Prostate gland (tissue), 2 donors: ENCODE measurements at regions not wholly inside any gene's neighbourhood (a gene's known extent, or its start where the extent isn't known, plus 50 kb on each side); places are given as distances from the start of the nearest gene placed in this dataset.

Source experiments
- CTCF ChIP-seq, 4 experiments: fragments of 200-600 bp in 2 of 4; fragments of 450-650 bp in 2 of 4; sonication (generic) in 2 of 4; IDR thresholded peaks; 1 replicate in 3 of 4; 2 replicates in 1 of 4; pipeline ENCODE4 v1.5.1; 2016 to 2019; ENCODE audit warnings: antibody characterized with exemption in 4 of 4, mild to moderate bottlenecking in 2 of 4, moderate library complexity in 2 of 4
- POLR2A ChIP-seq: fragments of 450-650 bp; IDR thresholded peaks from one replicate; pipeline ENCODE4 v1.6.1; 2016; ENCODE audit warnings: antibody characterized with exemption, mild to moderate bottlenecking
- POLR2AphosphoS5 ChIP-seq: sonication (generic); formaldehyde crosslinking; IDR thresholded peaks from one replicate; pipeline ENCODE4 v1.6.1; 2017; ENCODE audit warnings: antibody characterized with exemption

GRCh38 chr13:100883453-100883852 is 208.9 kb upstream of the TMTC4 start:
- TF ChIP-seq CTCF (IDR thresholded peaks at IDR 0.05) (no peak), POLR2AphosphoS5 (no peak), POLR2A (no peak)
